Smooth muscle cell (in vitro differentiated cells): ENCODE measurements at regions not wholly inside any gene's neighbourhood (a gene's known extent, or its start where the extent isn't known, plus 50 kb on each side); places are given as distances from the start of the nearest gene placed in this dataset.
A peak's percentile ranks its signal among the peaks of the same experiment; 100 is the strongest.

Experiments used
- DNase-seq: peaks from one replicate; lab custom pipeline; 2025; ENCODE audit not compliant: unreplicated experiment; lab: John Stamatoyannopoulos, UW
- H2AFZ ChIP-seq: fragments of 200-600 bp; sonication (generic); 2 replicates; pipeline ENCODE4 v1.6.0; 2016; ENCODE audit warnings: antibody characterized with exemption, low read depth, mild to moderate bottlenecking
- H3F3A ChIP-seq: fragments of 200-600 bp; sonication (generic); 2 replicates; pipeline ENCODE4 v1.6.0; 2017; ENCODE audit warnings: antibody characterized with exemption, low read depth
- H3K27ac ChIP-seq: fragments of 200-600 bp; sonication (generic); 2 replicates; pipeline ENCODE4 v1.5.1; 2016; ENCODE audit warnings: low read depth, mild to moderate bottlenecking
- H3K27me3 ChIP-seq: fragments of 200-600 bp; sonication (generic); 2 replicates; pipeline ENCODE4 v1.6.1; 2016; ENCODE audit warnings: low read depth, mild to moderate bottlenecking
- H3K36me3 ChIP-seq: fragments of 200-600 bp; sonication (generic); 2 replicates; pipeline ENCODE4 v1.5.1; 2016; ENCODE audit warnings: low read depth
- H3K4me1 ChIP-seq: fragments of 200-600 bp; sonication (generic); 2 replicates; pipeline ENCODE4 v1.5.1; 2016; ENCODE audit warnings: low read depth
- H3K4me2 ChIP-seq: fragments of 200-600 bp; sonication (generic); 2 replicates; pipeline ENCODE4 v1.6.0; 2016; ENCODE audit warnings: mild to moderate bottlenecking
- H3K4me3 ChIP-seq: fragments of 200-600 bp; sonication (generic); 2 replicates; pipeline ENCODE4 v1.5.1; 2016; ENCODE audit warnings: mild to moderate bottlenecking
- H3K79me2 ChIP-seq: fragments of 200-600 bp; sonication (generic); 2 replicates; pipeline ENCODE4 v1.6.0; 2016; ENCODE audit warnings: low read depth, mild to moderate bottlenecking
- H3K9ac ChIP-seq: fragments of 200-600 bp; sonication (generic); 2 replicates; pipeline ENCODE4 v1.6.0; 2016; ENCODE audit warnings: low read depth
- H3K9me3 ChIP-seq: fragments of 200-600 bp; sonication (generic); replicated peaks from 2 replicates; pipeline ENCODE4 v1.5.1; 2016; ENCODE audit warnings: low read depth
- H4K20me1 ChIP-seq: fragments of 200-600 bp; sonication (generic); 2 replicates; pipeline ENCODE4 v1.6.0; 2016; ENCODE audit warnings: low read depth
- WGBS: methylation state at CpG from one replicate; pipeline ENCODE4 v1.1.7; 2016; ENCODE audit warnings: low lambda C conversion rate; 5-methylcytosine and 5-hydroxymethylcytosine counted together
- TF ChIP-seq, protein P1 (sequence below): fragments of 200-600 bp; sonication (generic); IDR thresholded peaks from 2 replicates; pipeline ENCODE4 v1.5.1; 2017; ENCODE audit warnings: borderline replicate concordance, mild to moderate bottlenecking, antibody characterized with exemption; ENCODE audit not compliant: insufficient read depth, poor library complexity, severe bottlenecking

- no peaks in the 10 kb centered on the region for H4K20me1 ChIP-seq
- H3F3A ChIP-seq, result no peaks in the 10 kb centered on the region
- H3K4me3 ChIP-seq, result no peak overlapping the region
- no peaks in the 10 kb centered on the region for H3K27me3 ChIP-seq
- no peak overlapping the region for H3K27ac ChIP-seq
- TF ChIP-seq, protein P1, sequence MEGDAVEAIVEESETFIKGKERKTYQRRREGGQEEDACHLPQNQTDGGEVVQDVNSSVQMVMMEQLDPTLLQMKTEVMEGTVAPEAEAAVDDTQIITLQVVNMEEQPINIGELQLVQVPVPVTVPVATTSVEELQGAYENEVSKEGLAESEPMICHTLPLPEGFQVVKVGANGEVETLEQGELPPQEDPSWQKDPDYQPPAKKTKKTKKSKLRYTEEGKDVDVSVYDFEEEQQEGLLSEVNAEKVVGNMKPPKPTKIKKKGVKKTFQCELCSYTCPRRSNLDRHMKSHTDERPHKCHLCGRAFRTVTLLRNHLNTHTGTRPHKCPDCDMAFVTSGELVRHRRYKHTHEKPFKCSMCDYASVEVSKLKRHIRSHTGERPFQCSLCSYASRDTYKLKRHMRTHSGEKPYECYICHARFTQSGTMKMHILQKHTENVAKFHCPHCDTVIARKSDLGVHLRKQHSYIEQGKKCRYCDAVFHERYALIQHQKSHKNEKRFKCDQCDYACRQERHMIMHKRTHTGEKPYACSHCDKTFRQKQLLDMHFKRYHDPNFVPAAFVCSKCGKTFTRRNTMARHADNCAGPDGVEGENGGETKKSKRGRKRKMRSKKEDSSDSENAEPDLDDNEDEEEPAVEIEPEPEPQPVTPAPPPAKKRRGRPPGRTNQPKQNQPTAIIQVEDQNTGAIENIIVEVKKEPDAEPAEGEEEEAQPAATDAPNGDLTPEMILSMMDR, result no peak
- DNase-seq, result no peak
- no peaks in the 10 kb centered on the region for H3K36me3 ChIP-seq
- 43% methylated on average over 4 of the region's 4 CpGs for WGBS
- peak overlapping the region; percentile 65 for H2AFZ ChIP-seq
- H3K4me2 ChIP-seq, result no peak overlapping the region
- no peaks in the 10 kb centered on the region for H3K4me1 ChIP-seq
- no peaks in the 10 kb centered on the region for H3K9me3 ChIP-seq
- H3K9ac ChIP-seq, result no peak overlapping the region
- H3K79me2 ChIP-seq, result no peaks in the 10 kb centered on the region
Measured at GRCh38 chr12:98425859-98426258, 89.5 kb upstream of the TMPO start.

DNA sequence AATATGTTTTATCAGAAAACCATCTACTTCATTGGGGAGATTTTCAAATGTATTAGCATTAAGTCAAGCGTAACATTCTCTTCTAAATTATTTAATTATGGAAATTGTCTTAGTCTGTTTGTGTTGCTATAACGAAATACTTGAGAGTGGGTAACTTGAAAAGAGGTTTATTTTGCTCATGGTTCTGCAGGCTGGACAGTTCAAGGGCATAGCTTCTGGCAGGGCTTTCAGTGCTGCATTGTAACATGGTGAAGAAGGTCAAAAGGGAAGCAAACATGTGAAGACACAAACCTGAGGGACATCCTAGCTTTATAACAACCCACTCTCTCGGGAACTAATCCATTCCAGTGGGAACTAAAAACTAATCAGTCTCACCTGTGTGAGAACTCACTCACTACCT, 84.3 kb upstream of the TMPO start:
- no peaks in the 10 kb centered on the region for H3K4me1 ChIP-seq
- no peak overlapping the region for H3K27ac ChIP-seq
- no peaks in the 10 kb centered on the region for H4K20me1 ChIP-seq
- H3K9me3 ChIP-seq, result no peaks in the 10 kb centered on the region
- 90% methylated on average over 3 of the region's 3 CpGs for WGBS
- TF ChIP-seq, protein P1, result no peak
- H3K4me2 ChIP-seq, result no peak overlapping the region
- no peak overlapping the region for H3K4me3 ChIP-seq
- H3F3A ChIP-seq, result no peaks in the 10 kb centered on the region
- H3K36me3 ChIP-seq, result no peaks in the 10 kb centered on the region
- H3K79me2 ChIP-seq, result no peaks in the 10 kb centered on the region
- H3K27me3 ChIP-seq, result no peaks in the 10 kb centered on the region
- no peak for DNase-seq
- no peak overlapping the region for H2AFZ ChIP-seq
- H3K9ac ChIP-seq, result no peak overlapping the region

GRCh38 chr12:98437166-98437565, 78.2 kb upstream of the TMPO start:
- H3K4me2 ChIP-seq, result peak overlapping the region; percentile 69
- DNase-seq, result no peak
- H3F3A ChIP-seq, result peaks cover 24% of the 10 kb centered on the region
- no peak overlapping the region for H2AFZ ChIP-seq
- no peaks in the 10 kb centered on the region for H4K20me1 ChIP-seq
- H3K4me3 ChIP-seq, result no peak overlapping the region
- H3K27me3 ChIP-seq, result no peaks in the 10 kb centered on the region
- H3K4me1 ChIP-seq, result peaks cover 4% of the 10 kb centered on the region
- H3K27ac ChIP-seq, result peak overlapping the region; percentile 91
- WGBS, result 77% methylated on average over 4 of the region's 4 CpGs
- no peaks in the 10 kb centered on the region for H3K9me3 ChIP-seq
- peak overlapping the region; percentile 78 for H3K9ac ChIP-seq
- H3K79me2 ChIP-seq, result no peaks in the 10 kb centered on the region
- H3K36me3 ChIP-seq, result no peaks in the 10 kb centered on the region
- TF ChIP-seq, protein P1, result no peak

DNA sequence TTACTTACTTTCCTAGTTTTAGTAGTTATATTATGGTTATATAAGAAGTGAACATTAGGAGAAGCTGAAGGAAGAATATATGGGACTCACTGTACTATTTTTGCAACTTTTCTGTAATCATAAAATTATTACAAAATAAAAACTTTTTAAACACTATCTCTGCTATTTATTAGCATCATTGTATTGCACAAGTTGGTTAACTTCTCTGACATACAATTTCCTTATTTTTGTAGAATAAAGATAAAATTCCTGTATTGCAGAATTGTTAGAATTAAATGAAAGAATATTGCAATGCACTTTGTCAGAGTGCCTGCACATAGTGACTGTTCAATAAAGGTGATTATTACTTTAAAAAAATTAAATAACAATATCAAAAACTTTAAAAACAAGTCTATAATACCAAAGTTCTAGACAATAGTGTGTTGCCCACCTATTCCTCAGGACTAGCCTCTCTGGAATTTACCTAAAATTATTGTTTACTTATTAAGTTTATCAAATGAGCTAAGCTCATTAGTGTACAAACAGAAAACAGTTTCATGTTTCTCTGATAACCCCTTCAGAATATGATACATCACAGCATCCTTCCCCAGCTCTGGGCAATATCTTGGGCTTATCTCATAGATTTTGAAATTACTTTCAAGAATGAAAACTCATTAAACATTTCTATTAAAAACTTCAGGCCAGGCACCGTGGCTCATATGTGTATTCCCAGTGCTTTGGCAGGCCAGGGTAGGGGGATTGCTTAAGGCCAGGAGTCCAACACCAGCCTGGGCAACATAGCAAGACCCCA, 77.4 kb upstream of the TMPO start:
- no peaks in the 10 kb centered on the region for H4K20me1 ChIP-seq
- no peaks in the 10 kb centered on the region for H3K79me2 ChIP-seq
- H3F3A ChIP-seq, result peaks cover 24% of the 10 kb centered on the region
- H2AFZ ChIP-seq, result no peak overlapping the region
- peaks cover 4% of the 10 kb centered on the region for H3K4me1 ChIP-seq
- H3K4me3 ChIP-seq, result no peak overlapping the region
- WGBS, result 68% methylated on average over 1 of the region's 1 CpG
- DNase-seq, result no peak
- TF ChIP-seq, protein P1, result no peak
- peak overlapping the region; percentile 96 for H3K27ac ChIP-seq
- H3K4me2 ChIP-seq, result peak overlapping the region; percentile 57
- no peaks in the 10 kb centered on the region for H3K9me3 ChIP-seq
- H3K36me3 ChIP-seq, result no peaks in the 10 kb centered on the region
- H3K9ac ChIP-seq, result no peak overlapping the region
- no peaks in the 10 kb centered on the region for H3K27me3 ChIP-seq
